Keratinocyte (primary cell): ENCODE measurements at regions not wholly inside any gene's neighbourhood (a gene's known extent, or its start where the extent isn't known, plus 50 kb on each side); places are given as distances from the start of the nearest gene placed in this dataset.

Experiments used
- DNase-seq: peaks from one replicate; pipeline ENCODE4 v3.0.0-alpha.2; 2011; ENCODE audit warnings: low read depth, missing footprints, low spot score
- FAIRE-seq: peaks from 2 replicates; lab custom pipeline; 2011; peaks lifted over from hg19 to GRCh38; lab: Jason Lieb, UNC
- H2AFZ ChIP-seq: 2 replicates; pipeline ENCODE4 v1.6.0; 2012; ENCODE audit warnings: low read length, control low read depth, inconsistent platforms; ENCODE audit not compliant: control insufficient read depth
- H3K27ac ChIP-seq: 2 replicates; pipeline ENCODE4 v1.5.1; 2011; ENCODE audit warnings: low read length; ENCODE audit not compliant: control insufficient read depth, insufficient read depth
- H3K27me3 ChIP-seq: 3 replicates; pipeline ENCODE4 v1.6.0; 2011; ENCODE audit warnings: low read length; ENCODE audit not compliant: control insufficient read depth, insufficient read depth; ENCODE audit errors: extremely low read depth
- H3K36me3 ChIP-seq, 2 experiments: 2 replicates in 1 of 2; 3 replicates in 1 of 2; pipeline ENCODE4 v1.5.1; 2011; ENCODE audit warnings: low read length in 2 of 2, mild to moderate bottlenecking in 1 of 2; ENCODE audit not compliant: control insufficient read depth in 2 of 2, insufficient read depth in 2 of 2; ENCODE audit errors: extremely low read depth in 1 of 2
- H3K4me1 ChIP-seq: 3 replicates; pipeline ENCODE4 v1.5.1; 2011; ENCODE audit warnings: low read length; ENCODE audit not compliant: control insufficient read depth, insufficient read depth; ENCODE audit errors: extremely low read depth
- H3K4me2 ChIP-seq: 3 replicates; pipeline ENCODE4 v1.6.0; 2011; ENCODE audit warnings: low read depth, low read length; ENCODE audit not compliant: control insufficient read depth, insufficient read depth; ENCODE audit errors: extremely low read depth
- H3K4me3 ChIP-seq, 3 experiments: fragments of 200-600 bp in 1 of 3; sonication (generic) in 1 of 3; 2 replicates in 2 of 3; 3 replicates in 1 of 3; pipeline ENCODE4 v1.5.1; 2011 to 2016; ENCODE audit warnings: low read length in 3 of 3, mild to moderate bottlenecking in 3 of 3, control low read depth in 2 of 3, inconsistent platforms in 1 of 3, low read depth in 1 of 3, mixed read lengths in 1 of 3, mixed run types in 1 of 3, moderate library complexity in 1 of 3; ENCODE audit not compliant: control insufficient read depth in 2 of 3, insufficient read depth in 2 of 3; ENCODE audit errors: extremely low read depth in 1 of 3
- H3K79me2 ChIP-seq: 2 replicates; pipeline ENCODE4 v1.6.0; 2012; ENCODE audit warnings: low read length; ENCODE audit not compliant: control insufficient read depth, insufficient read depth
- H3K9ac ChIP-seq: 3 replicates; pipeline ENCODE4 v1.6.0; 2011; ENCODE audit warnings: low read length; ENCODE audit not compliant: control insufficient read depth, insufficient read depth; ENCODE audit errors: extremely low read depth
- H3K9me1 ChIP-seq: 3 replicates; pipeline ENCODE4 v1.6.0; 2011; ENCODE audit warnings: low read length; ENCODE audit not compliant: control insufficient read depth, insufficient read depth; ENCODE audit errors: extremely low read depth
- H3K9me3 ChIP-seq: 2 replicates; pipeline ENCODE4 v1.5.1; 2012; ENCODE audit warnings: low read depth, low read length; ENCODE audit not compliant: control insufficient read depth
- H4K20me1 ChIP-seq: 3 replicates; pipeline ENCODE4 v1.6.0; 2011; ENCODE audit warnings: low read length; ENCODE audit not compliant: control insufficient read depth, insufficient read depth; ENCODE audit errors: extremely low read depth
- CTCF ChIP-seq, 3 experiments: IDR thresholded peaks in 1 of 3; conservative IDR thresholded peaks in 1 of 3; optimal IDR thresholded peaks in 1 of 3; 2 replicates in 2 of 3; 3 replicates in 1 of 3; pipeline versions ENCODE3 to v1.5.1; 2011; ENCODE audit warnings: low read length in 3 of 3, mild to moderate bottlenecking in 3 of 3, moderate library complexity in 2 of 3, control low read depth in 1 of 3, inconsistent platforms in 1 of 3; ENCODE audit not compliant: insufficient read depth in 2 of 3; ENCODE audit errors: extremely low read depth in 1 of 3
- EZH2 ChIP-seq: IDR thresholded peaks from one replicate; pipeline ENCODE4 v1.6.1; 2012; ENCODE audit warnings: inconsistent platforms, mild to moderate bottlenecking, low read length, moderate library complexity
- dilution Hi-C: fragments of 300-500 bp; cut with MboI; formaldehyde crosslinking; loops from one replicate; pipeline ENCODE4 v1.7.0; 2020; ENCODE audit warnings: low sequenced_read_pairs; ENCODE audit not compliant: extremely low pct_ligation_motif_present

DNA sequence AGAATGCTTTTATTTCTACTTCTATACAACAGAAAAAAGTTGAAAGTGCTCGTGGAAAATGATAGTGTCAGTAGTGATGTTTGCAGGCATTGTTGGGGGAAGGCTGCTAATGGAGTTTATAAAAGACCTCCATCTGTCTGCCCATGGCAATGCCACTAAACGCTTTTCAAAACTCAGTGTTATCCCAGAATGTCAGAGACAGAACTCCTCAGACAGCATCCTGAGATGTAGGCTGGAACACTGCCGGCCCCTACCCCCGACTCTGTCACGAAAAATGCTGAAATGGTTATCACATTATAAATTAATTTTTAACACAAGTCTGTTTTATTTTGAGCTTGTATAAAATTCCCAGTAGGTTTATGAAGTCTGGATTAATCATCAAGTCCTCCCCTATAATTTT, 128.9 kb downstream of the HS3ST1 start:
- no peak overlapping the region for H3K4me3 ChIP-seq
- no peak overlapping the region for H3K4me2 ChIP-seq
- H3K36me3 ChIP-seq, result no peaks in the 10 kb centered on the region
- H3K27ac ChIP-seq, result no peak overlapping the region
- H3K27me3 ChIP-seq, result no peaks in the 10 kb centered on the region
- no peaks in the 10 kb centered on the region for H3K79me2 ChIP-seq
- dilution Hi-C loops, result no loop called here
- no peak for TF ChIP-seq EZH2
- TF ChIP-seq CTCF (optimal IDR thresholded peaks at IDR 0.05 in 1 of 3, IDR thresholded peaks at IDR 0.05 in 1 of 3, conservative IDR thresholded peaks at IDR 0.05 in 1 of 3; ENCODE audit: extremely low read depth in 1 of 3, insufficient read depth in 2 of 3, low read length in 3 of 3), result no peak
- no peaks in the 10 kb centered on the region for H4K20me1 ChIP-seq
- H3K9me3 ChIP-seq, result peaks cover 2% of the 10 kb centered on the region
- peaks cover 21% of the 10 kb centered on the region for H3K4me1 ChIP-seq
- no peak overlapping the region for H2AFZ ChIP-seq
- no peak overlapping the region for H3K9ac ChIP-seq
- FAIRE-seq (no peak), DNase-seq (no peak)
- H3K9me1 ChIP-seq, result peaks cover 3% of the 10 kb centered on the region

- Histone ChIP-seq H4K20me1 (no peaks in the 10 kb centered on the region), H3K36me3 (no peaks in the 10 kb centered on the region), H2AFZ (peak overlapping the region; percentile 83), H3K4me2 (peak overlapping the region; percentile 16), H3K4me3 (peak overlapping the region in 1 of 3 experiments; percentile 38), H3K9me1 (peaks cover 3% of the 10 kb centered on the region), H3K79me2 (no peaks in the 10 kb centered on the region), H3K27me3 (no peaks in the 10 kb centered on the region), H3K27ac (peak overlapping the region; percentile 35), H3K4me1 (peaks cover 21% of the 10 kb centered on the region), H3K9me3 (peaks cover 2% of the 10 kb centered on the region), H3K9ac (no peak overlapping the region)
- FAIRE-seq (peak; percentile 55), DNase-seq (peak; percentile 28)
- dilution Hi-C loops, result no loop called here
- no peak for TF ChIP-seq EZH2
These were observed 129.7 kb downstream of the HS3ST1 start for GRCh38 chr4:11299016-11299415.

GRCh38 chr4:11298451-11298850, 130.2 kb downstream of the HS3ST1 start:
- DNase-seq, result no peak
- no peaks in the 10 kb centered on the region for H3K36me3 ChIP-seq
- H4K20me1 ChIP-seq, result no peaks in the 10 kb centered on the region
- no peak for FAIRE-seq
- no peaks in the 10 kb centered on the region for H3K79me2 ChIP-seq
- no peak overlapping the region for H3K4me3 ChIP-seq
- H3K9ac ChIP-seq, result no peak overlapping the region
- H3K9me1 ChIP-seq, result peaks cover 3% of the 10 kb centered on the region
- no peaks in the 10 kb centered on the region for H3K27me3 ChIP-seq
- H3K4me1 ChIP-seq, result peaks cover 21% of the 10 kb centered on the region
- peak overlapping the region; percentile 83 for H2AFZ ChIP-seq
- dilution Hi-C loops, result no loop called here
- peaks cover 2% of the 10 kb centered on the region for H3K9me3 ChIP-seq
- TF ChIP-seq CTCF (optimal IDR thresholded peaks at IDR 0.05 in 1 of 3, IDR thresholded peaks at IDR 0.05 in 1 of 3, conservative IDR thresholded peaks at IDR 0.05 in 1 of 3; ENCODE audit: extremely low read depth in 1 of 3, insufficient read depth in 2 of 3, low read length in 3 of 3) (no peak), EZH2 (no peak)
- H3K27ac ChIP-seq, result peak overlapping the region; percentile 35
- H3K4me2 ChIP-seq, result peak overlapping the region; percentile 16
